ENCODE measurements at regions not wholly inside any gene's neighbourhood (a gene's known extent, or its start where the extent isn't known, plus 50 kb on each side); places are given as distances from the start of the nearest gene placed in this dataset.
A peak's percentile ranks its signal among the peaks of the same experiment; 100 is the strongest.

DNA sequence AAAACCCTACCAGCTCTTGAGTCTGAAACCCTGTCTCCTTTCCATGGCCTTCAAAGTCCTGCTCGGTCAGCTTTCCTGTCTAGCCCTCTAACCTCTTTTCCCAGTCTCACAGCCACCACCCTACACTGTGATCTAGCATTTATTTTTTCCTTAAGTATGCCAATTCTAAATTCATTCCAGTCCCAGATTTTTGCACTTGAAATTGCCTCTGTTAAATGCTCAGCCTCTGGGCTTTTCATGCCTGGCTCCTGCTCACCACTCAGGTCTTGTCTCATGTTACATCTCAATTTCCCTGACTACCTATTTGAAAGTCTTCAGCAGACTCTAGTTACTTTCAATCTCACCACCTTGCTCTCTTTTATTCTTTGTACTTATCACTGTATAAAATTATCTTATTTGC lies 176.2 kb downstream of the ADGRL4 start:
- H3K9me3 ChIP-seq (replicated peaks): no peaks in the 10 kb centered on the region
- no peak for DNase-seq (ENCODE audit: low read depth in 1 of 2, low spot score in 2 of 2)
- H3K27ac ChIP-seq: no peak overlapping the region
- H3K4me3 ChIP-seq: no peak overlapping the region
- no peaks in the 10 kb centered on the region for H3K27me3 ChIP-seq (replicated peaks)
- H3K4me1 ChIP-seq (replicated peaks): peaks cover 37% of the 10 kb centered on the region
- no peaks in the 10 kb centered on the region for H3K36me3 ChIP-seq

DNA sequence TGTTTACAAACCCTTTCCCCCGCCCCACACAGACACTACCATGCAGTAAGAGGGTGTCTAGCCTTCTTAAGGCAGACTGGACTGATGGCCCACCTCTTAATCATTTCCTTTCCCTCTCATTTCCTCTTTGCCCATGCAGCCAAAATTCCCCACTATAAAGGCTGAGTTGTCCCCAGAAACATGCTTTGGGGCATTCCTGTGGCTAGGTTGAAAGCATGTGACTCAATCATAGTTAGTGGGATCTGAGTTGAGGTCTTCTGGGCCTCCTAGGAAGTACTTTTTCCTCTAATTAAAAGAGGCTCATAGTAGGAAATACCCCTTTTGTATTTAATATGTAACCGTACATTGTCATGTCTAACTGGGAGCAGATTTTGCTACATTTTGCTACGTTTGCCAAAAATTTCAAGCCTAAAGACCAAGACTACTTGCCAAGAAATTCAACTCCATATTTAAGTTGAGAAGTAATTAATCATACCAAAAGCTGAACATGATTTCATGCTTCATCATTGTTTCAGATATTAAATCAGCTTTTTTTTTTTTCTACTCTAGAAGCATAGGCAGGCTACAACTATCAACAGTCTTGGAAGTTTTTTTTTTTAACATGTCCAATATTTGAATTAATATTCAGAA lies 174.7 kb downstream of the ADGRL4 start:
- peak; percentile 86 to 89 for DNase-seq (ENCODE audit: low read depth in 1 of 2, low spot score in 2 of 2)
- peaks cover 37% of the 10 kb centered on the region for H3K4me1 ChIP-seq (replicated peaks)
- no peaks in the 10 kb centered on the region for H3K9me3 ChIP-seq (replicated peaks)
- H3K4me3 ChIP-seq: no peak overlapping the region
- H3K27ac ChIP-seq: peak overlapping the region; percentile 68
- H3K27me3 ChIP-seq (replicated peaks): no peaks in the 10 kb centered on the region
- H3K36me3 ChIP-seq: no peaks in the 10 kb centered on the region

DNA sequence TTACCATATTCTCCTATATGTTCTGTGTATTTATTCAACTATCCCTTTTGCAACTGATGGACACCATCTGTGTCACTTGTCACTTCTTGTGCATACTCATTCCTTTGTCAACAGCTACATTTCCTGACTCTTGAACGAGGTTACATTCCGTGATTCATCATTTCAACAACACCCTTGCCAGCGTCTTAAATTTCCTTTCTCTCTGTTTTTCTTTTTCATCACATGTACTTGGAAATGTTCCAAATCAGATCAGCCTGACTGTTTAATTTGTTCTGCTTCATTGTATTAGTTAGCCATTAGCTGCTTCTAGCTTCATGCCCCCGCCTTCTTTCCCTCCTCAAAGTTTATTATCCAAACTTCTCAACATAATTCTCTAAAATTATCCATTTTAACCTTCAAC lies 173.0 kb downstream of the ADGRL4 start:
- Histone ChIP-seq H3K36me3 (no peaks in the 10 kb centered on the region), H3K9me3 (replicated peaks) (no peaks in the 10 kb centered on the region), H3K27me3 (replicated peaks) (no peaks in the 10 kb centered on the region), H3K4me3 (no peak overlapping the region), H3K4me1 (replicated peaks) (peaks cover 37% of the 10 kb centered on the region), H3K27ac (peak overlapping the region; percentile 68)
- DNase-seq (ENCODE audit: low read depth in 1 of 2, low spot score in 2 of 2): peak in 1 of 2 experiments; percentile 65

DNA sequence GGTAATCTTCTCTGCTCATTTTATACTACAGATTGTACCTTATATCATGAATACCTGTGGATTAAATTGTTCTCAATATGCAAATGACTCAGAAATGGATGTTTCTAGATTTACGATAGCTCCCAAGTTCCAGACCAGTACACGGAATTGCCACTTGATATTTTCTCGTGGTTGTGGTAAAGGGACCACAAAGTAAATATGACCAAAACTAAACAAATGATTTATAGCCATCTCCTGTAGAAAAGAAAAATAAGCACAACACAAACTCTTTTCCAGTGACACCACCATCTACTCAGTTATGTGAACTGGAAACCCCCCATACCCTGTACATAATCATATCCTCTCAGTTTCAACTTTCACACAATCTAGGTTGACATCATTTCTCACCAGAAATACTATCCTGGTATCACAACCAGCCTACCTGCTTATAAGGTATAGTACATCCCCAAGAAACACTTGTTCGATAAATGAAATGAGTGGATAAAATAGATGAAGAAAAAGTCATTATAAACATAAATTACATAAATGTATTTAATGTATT lies 172.3 kb downstream of the ADGRL4 start:
- Histone ChIP-seq H3K27me3 (replicated peaks) (no peaks in the 10 kb centered on the region), H3K9me3 (replicated peaks) (no peaks in the 10 kb centered on the region), H3K4me1 (replicated peaks) (peaks cover 37% of the 10 kb centered on the region), H3K27ac (peak overlapping the region; percentile 68; the same call in 1 of the 2 replicates), H3K36me3 (no peaks in the 10 kb centered on the region), H3K4me3 (no peak overlapping the region)
- DNase-seq (ENCODE audit: low read depth in 1 of 2, low spot score in 2 of 2): peak in 1 of 2 experiments; percentile 35

DNA sequence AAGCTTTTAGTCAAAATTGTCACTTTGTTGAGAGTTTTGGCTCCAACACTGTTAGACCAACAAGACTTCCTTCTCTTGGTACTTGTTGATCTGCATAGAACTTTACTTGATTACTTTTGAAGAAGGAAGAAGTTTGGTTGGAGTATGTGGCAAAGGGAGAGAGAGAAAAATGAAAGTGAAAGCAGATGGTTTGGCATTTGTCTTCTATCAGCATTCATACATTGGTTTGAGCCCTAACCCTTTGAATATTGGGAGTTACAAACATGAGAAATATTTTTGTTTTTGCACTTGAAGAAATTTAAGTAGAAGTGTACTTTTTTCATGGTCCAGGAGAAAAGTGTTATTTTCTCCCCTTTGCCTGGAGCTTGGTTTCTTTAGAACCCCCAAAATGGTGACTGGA lies 169.8 kb downstream of the ADGRL4 start:
- Histone ChIP-seq H3K27me3 (replicated peaks) (no peaks in the 10 kb centered on the region), H3K9me3 (replicated peaks) (no peaks in the 10 kb centered on the region), H3K27ac (no peak overlapping the region), H3K4me1 (replicated peaks) (peaks cover 44% of the 10 kb centered on the region), H3K36me3 (no peaks in the 10 kb centered on the region), H3K4me3 (no peak overlapping the region)
- no peak for DNase-seq (ENCODE audit: low read depth in 1 of 2, low spot score in 2 of 2)

DNA sequence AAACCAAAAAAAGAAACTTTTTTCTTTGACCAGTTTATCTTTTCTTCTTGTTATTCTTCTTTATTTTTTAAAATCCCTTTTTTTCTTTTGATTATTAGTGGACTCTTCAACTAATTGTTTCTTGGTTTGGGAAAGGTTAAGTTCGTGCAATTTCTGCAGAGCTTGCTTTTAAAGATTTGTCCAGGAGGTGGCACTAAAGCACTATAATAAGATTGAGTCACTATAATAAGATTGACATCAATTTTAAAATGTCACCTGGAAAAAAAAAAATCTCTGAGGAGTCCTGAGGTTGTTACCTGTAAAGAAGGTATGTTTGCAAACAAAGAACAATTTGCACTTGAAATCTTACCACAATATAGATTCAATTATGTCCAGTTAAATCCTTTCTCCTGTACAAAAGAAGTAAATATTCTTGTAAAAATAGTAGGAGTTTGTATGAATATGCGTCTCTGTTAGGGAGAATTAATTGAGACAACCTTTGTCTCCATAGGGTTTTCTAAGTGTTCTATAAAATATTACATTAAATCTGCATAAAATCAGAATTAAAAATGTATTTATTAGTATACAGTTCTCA lies 166.7 kb downstream of the ADGRL4 start:
- no peaks in the 10 kb centered on the region for H3K27me3 ChIP-seq (replicated peaks)
- peaks cover 39% of the 10 kb centered on the region for H3K4me1 ChIP-seq (replicated peaks)
- no peaks in the 10 kb centered on the region for H3K36me3 ChIP-seq
- DNase-seq (ENCODE audit: low read depth in 1 of 2, low spot score in 2 of 2): peak in 1 of 2 experiments; percentile 55
- H3K9me3 ChIP-seq (replicated peaks): no peaks in the 10 kb centered on the region
- no peak overlapping the region for H3K4me3 ChIP-seq
- H3K27ac ChIP-seq: no peak overlapping the region

All from SJSA1 (cell line).